ENCODE measurements at regions not wholly inside any gene's neighbourhood (a gene's known extent, or its start where the extent isn't known, plus 50 kb on each side); places are given as distances from the start of the nearest gene placed in this dataset.

DNA sequence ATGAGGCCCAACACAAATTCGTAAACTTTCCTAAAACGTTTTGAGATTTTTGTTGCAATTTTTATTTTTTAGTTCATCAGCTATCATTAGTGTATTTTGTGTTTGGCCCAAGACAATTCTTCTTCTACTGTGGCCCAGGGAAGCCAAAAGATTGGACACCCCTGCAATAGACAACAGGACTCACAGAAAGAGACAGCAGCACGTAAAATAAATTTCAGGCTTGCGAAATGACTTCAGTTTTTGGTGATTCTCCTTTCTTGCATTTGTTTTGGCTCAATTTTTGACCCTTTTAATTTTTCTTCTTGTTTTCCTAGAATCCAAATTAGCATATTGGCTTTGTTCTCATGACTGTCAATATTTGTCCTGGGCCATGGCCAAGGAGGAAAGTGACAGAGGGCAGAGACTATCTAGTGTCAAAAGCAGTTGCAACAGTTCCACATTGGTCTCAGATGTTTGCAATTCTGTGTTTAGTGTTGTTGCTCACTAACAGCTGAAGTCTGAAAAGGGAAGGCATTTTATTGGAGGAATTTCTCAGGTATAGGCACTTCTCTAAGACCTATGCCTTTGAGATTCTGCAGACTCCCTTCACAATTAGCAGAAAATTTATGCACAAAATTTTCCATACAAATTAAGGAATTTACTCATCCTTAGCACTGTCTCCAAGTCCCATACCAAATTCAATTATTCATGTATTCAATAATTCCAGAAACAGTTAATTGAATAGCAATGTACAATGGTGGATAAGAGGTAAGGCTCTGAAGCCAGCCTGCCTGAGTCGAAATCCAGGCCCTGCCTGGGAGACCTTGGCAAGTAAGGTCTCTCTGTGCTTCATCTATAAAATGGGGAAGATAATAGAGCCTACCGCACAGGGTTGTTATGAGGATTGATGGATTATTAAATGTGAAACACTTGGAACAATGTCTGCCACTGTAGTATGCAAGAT, 160.9 kb upstream of the IVNS1ABP start:
- TF ChIP-seq, protein P1, sequence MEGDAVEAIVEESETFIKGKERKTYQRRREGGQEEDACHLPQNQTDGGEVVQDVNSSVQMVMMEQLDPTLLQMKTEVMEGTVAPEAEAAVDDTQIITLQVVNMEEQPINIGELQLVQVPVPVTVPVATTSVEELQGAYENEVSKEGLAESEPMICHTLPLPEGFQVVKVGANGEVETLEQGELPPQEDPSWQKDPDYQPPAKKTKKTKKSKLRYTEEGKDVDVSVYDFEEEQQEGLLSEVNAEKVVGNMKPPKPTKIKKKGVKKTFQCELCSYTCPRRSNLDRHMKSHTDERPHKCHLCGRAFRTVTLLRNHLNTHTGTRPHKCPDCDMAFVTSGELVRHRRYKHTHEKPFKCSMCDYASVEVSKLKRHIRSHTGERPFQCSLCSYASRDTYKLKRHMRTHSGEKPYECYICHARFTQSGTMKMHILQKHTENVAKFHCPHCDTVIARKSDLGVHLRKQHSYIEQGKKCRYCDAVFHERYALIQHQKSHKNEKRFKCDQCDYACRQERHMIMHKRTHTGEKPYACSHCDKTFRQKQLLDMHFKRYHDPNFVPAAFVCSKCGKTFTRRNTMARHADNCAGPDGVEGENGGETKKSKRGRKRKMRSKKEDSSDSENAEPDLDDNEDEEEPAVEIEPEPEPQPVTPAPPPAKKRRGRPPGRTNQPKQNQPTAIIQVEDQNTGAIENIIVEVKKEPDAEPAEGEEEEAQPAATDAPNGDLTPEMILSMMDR (conservative IDR thresholded peaks at IDR 0.05; ENCODE audit: low read depth, low read length): no peak
- TF ChIP-seq EZH2 (IDR thresholded peaks at IDR 0.05; ENCODE audit: low read length, unreplicated experiment) (no peak), EZH2phosphoT487 (IDR thresholded peaks at IDR 0.05; ENCODE audit: borderline replicate concordance, low read length) (no peak)

Data from PC-3 (cell line).